Ectodermal cell (in vitro differentiated cells): ENCODE measurements at regions not wholly inside any gene's neighbourhood (a gene's known extent, or its start where the extent isn't known, plus 50 kb on each side); places are given as distances from the start of the nearest gene placed in this dataset.

Source experiments
- H3K27ac ChIP-seq: 2 replicates; pipeline ENCODE4 v1.7.0; 2013; ENCODE audit warnings: mild to moderate bottlenecking, low read depth, low read length; ENCODE audit not compliant: insufficient read depth, poor library complexity, severe bottlenecking
- H3K27me3 ChIP-seq: 2 replicates; pipeline ENCODE4 v1.7.0; 2013; ENCODE audit warnings: mild to moderate bottlenecking, low read length; ENCODE audit not compliant: insufficient read depth, control insufficient read depth, poor library complexity, severe bottlenecking
- H3K36me3 ChIP-seq: one replicate; pipeline ENCODE4 v1.7.0; 2013; ENCODE audit warnings: low read length; ENCODE audit not compliant: control insufficient read depth, insufficient read depth
- H3K4me1 ChIP-seq: one replicate; pipeline ENCODE4 v1.7.0; 2013; ENCODE audit warnings: low read length; ENCODE audit not compliant: control insufficient read depth, insufficient read depth
- H3K4me3 ChIP-seq: 2 replicates; pipeline ENCODE4 v1.7.0; 2013; ENCODE audit warnings: low read depth, low read length, control low read depth; ENCODE audit not compliant: insufficient read depth
- H3K9me3 ChIP-seq: 2 replicates; pipeline ENCODE4 v1.7.0; 2013; ENCODE audit warnings: mild to moderate bottlenecking, low read length, moderate library complexity; ENCODE audit not compliant: control insufficient read depth
- WGBS, 2 experiments: methylation state at CpG; one replicate each; pipeline ENCODE4 v1.1.7; 2013; ENCODE audit warnings: missing lambda C conversion rate in 2 of 2; 5-methylcytosine and 5-hydroxymethylcytosine counted together

- Histone ChIP-seq H3K9me3 (no peaks in the 10 kb centered on the region), H3K27me3 (peaks cover 4% of the 10 kb centered on the region), H3K4me3 (no peak overlapping the region), H3K27ac (no peak overlapping the region), H3K4me1 (no peaks in the 10 kb centered on the region), H3K36me3 (no peaks in the 10 kb centered on the region)
- 85 to 87% methylated on average over 10 of the region's 10 CpGs for WGBS, 2 experiments
Observed at GRCh38 chr2:383888-384287, 96.0 kb upstream of the ALKAL2 start.

DNA sequence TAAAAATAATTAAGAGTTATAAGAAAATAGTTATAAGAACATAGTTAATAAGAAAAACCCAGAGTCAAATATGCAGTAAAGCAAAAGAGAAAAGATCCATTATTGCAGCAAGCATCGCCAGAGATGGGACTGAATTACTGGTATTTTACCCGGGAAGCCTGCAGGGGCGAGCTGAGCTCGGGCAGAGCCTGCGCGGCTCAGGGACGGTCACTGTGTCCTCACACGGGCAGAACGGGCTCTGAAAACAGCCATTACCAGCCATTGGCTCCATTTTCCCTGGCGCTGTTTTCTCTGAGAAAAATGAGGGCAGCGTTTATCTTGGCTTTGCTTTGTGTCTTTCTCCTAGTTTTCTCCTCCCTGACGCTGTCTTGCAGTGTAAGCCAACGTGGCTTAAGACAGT lies 95.3 kb upstream of the ALKAL2 start:
- peaks cover 4% of the 10 kb centered on the region for H3K27me3 ChIP-seq

GRCh38 chr2:382728-383022 lies 94.8 kb upstream of the ALKAL2 start:
- H3K27ac ChIP-seq = no peak overlapping the region
- H3K36me3 ChIP-seq = no peaks in the 10 kb centered on the region
- peaks cover 4% of the 10 kb centered on the region for H3K27me3 ChIP-seq
- H3K4me1 ChIP-seq = no peaks in the 10 kb centered on the region
- no peaks in the 10 kb centered on the region for H3K9me3 ChIP-seq
- 94 to 95% methylated on average over 6 to 7 of the region's 7 CpGs for WGBS, 2 experiments
- H3K4me3 ChIP-seq = no peak overlapping the region

More for the DNA sequence above, 95.3 kb upstream of the ALKAL2 start:
- Histone ChIP-seq H3K27ac (no peak overlapping the region), H3K9me3 (no peaks in the 10 kb centered on the region), H3K4me1 (no peaks in the 10 kb centered on the region), H3K36me3 (no peaks in the 10 kb centered on the region), H3K4me3 (no peak overlapping the region)
- 40 to 49% methylated on average over 13 of the region's 13 CpGs for WGBS, 2 experiments

GRCh38 chr2:381941-382727 lies 94.2 kb upstream of the ALKAL2 start:
- H3K36me3 ChIP-seq = no peaks in the 10 kb centered on the region
- WGBS, 2 experiments = 39 to 49% methylated on average over 20 of the region's 20 CpGs
- H3K9me3 ChIP-seq = no peaks in the 10 kb centered on the region
- H3K4me1 ChIP-seq = no peaks in the 10 kb centered on the region
- H3K27ac ChIP-seq = no peak overlapping the region
- H3K4me3 ChIP-seq = no peak overlapping the region
- H3K27me3 ChIP-seq = peaks cover 4% of the 10 kb centered on the region

GRCh38 chr2:381181-381580 lies 93.3 kb upstream of the ALKAL2 start:
- Histone ChIP-seq H3K36me3 (no peaks in the 10 kb centered on the region), H3K4me1 (no peaks in the 10 kb centered on the region), H3K27me3 (peaks cover 4% of the 10 kb centered on the region), H3K27ac (no peak overlapping the region), H3K9me3 (no peaks in the 10 kb centered on the region), H3K4me3 (no peak overlapping the region)
- 92 to 93% methylated on average over 10 of the region's 10 CpGs for WGBS, 2 experiments

DNA sequence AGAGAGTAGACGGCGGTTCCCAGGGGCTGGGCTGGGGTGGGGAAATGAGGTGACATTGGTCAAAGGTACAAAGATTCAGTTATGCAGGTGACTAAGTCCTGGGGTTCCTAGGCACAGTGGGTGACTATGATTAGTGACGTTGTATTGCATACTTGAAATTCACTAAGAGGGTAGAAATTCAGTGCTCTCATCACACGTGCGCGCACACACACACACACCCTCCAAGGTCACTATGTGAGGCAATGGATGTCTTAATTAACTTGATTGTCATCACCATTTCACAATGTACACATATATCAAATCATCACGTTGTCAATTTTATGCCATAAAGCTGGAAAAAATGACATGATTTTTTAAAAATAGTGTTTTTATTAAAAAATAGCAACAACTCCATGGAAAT lies 92.9 kb upstream of the ALKAL2 start:
- H3K27ac ChIP-seq = no peak overlapping the region
- no peak overlapping the region for H3K4me3 ChIP-seq
- no peaks in the 10 kb centered on the region for H3K9me3 ChIP-seq
- WGBS, 2 experiments = 87 to 92% methylated on average over 6 of the region's 7 CpGs
- H3K36me3 ChIP-seq = no peaks in the 10 kb centered on the region
- peaks cover 4% of the 10 kb centered on the region for H3K27me3 ChIP-seq
- no peaks in the 10 kb centered on the region for H3K4me1 ChIP-seq

DNA sequence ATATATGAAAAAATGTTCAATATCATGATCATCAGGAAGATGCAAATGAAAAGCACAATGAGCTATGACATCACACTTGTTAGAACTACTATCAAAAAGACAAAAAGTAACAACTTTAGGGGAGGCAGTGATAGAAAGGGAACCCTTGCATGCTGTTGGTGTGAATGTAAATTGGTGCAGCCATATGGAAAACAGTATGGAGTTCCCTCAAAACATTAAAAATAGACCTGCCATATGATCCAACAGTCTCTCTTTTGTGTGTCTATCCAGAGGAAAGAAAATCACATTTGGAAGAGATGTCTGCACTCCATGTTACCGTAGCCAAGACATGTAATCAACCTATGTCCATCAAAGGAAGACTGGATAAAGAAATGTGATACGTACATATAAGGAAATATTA lies 92.3 kb upstream of the ALKAL2 start:
- no peaks in the 10 kb centered on the region for H3K36me3 ChIP-seq
- peaks cover 4% of the 10 kb centered on the region for H3K27me3 ChIP-seq
- 91 to 94% methylated on average over 2 of the region's 2 CpGs for WGBS, 2 experiments
- no peaks in the 10 kb centered on the region for H3K9me3 ChIP-seq
- H3K4me3 ChIP-seq = no peak overlapping the region
- H3K27ac ChIP-seq = no peak overlapping the region
- no peaks in the 10 kb centered on the region for H3K4me1 ChIP-seq

DNA sequence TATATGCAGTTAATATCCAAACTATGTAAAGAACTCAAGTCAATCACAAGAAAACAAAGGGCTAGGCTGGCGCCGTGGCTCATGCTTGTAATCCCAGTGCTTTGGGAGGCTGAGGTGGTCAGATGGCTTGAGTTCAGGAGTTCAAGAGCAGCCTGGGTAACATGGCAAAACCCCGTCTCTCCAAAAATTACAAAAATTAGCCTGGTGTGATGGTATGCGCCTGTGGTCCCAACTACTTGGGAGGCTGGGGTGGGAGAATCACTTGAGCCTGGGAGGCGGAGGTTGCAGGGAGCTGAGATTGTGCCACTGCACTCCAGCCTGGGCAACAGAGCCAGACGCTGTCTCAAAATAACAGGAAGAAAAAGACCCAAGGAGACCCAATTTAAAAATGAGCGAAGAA lies 91.9 kb upstream of the ALKAL2 start:
- Histone ChIP-seq H3K27ac (no peak overlapping the region), H3K4me3 (no peak overlapping the region), H3K27me3 (peaks cover 4% of the 10 kb centered on the region), H3K4me1 (no peaks in the 10 kb centered on the region), H3K36me3 (no peaks in the 10 kb centered on the region), H3K9me3 (no peaks in the 10 kb centered on the region)
- whole genome bisulfite sequencing, 2 experiments = 91% methylated on average over 6 to 7 of the region's 7 CpGs

GRCh38 chr2:378364-378763 lies 90.5 kb upstream of the ALKAL2 start:
- no peaks in the 10 kb centered on the region for H3K9me3 ChIP-seq
- H3K27me3 ChIP-seq = peaks cover 4% of the 10 kb centered on the region
- H3K4me3 ChIP-seq = no peak overlapping the region
- no peaks in the 10 kb centered on the region for H3K36me3 ChIP-seq
- H3K27ac ChIP-seq = no peak overlapping the region
- no peaks in the 10 kb centered on the region for H3K4me1 ChIP-seq

DNA sequence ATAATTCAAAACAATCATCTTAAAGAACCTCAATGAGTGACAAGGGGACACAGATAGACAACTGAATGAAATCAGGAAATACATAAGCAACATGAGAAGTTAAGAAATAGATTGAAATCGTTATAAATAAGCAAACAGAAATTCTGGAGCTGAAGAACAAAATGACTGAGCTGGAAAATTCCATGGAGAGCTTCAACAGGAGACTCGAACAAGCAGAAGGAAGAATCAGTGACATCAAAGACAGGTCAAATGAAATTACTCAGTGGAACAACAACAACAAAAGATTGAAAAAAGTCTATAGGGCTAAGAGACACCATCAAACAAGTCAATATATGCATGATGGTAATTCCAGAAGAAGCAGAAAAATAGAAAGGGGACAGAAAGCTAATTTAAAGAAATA lies 89.5 kb upstream of the ALKAL2 start:
- Histone ChIP-seq H3K27me3 (peaks cover 4% of the 10 kb centered on the region), H3K9me3 (no peaks in the 10 kb centered on the region), H3K27ac (no peak overlapping the region), H3K4me3 (no peak overlapping the region), H3K4me1 (no peaks in the 10 kb centered on the region), H3K36me3 (no peaks in the 10 kb centered on the region)
- WGBS, 2 experiments = 90 to 93% methylated on average over 2 of the region's 2 CpGs

DNA sequence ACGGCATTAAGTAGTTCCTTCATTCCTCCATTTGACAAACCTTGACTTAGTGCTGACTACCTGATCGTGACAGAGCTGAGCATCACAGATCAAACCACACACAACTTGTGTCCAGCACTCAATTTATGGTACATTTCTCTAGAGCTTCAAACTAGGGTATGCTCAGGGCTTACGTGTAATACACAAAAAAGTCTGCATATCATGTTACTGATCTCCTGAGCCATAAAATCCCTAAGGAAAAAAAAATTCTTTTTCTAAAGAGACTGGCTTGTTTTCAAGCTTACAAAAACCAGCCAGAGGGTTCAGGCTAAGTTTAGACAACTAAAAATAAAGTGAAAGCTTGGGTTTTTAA lies 88.0 kb upstream of the ALKAL2 start:
- H3K4me1 ChIP-seq = no peaks in the 10 kb centered on the region

More for the DNA sequence above, 88.0 kb upstream of the ALKAL2 start:
- no peaks in the 10 kb centered on the region for H3K36me3 ChIP-seq
- no peak overlapping the region for H3K27ac ChIP-seq
- H3K9me3 ChIP-seq = no peaks in the 10 kb centered on the region
- no peaks in the 10 kb centered on the region for H3K27me3 ChIP-seq
- H3K4me3 ChIP-seq = no peak overlapping the region
- WGBS, 2 experiments = 90 to 96% methylated on average over 3 of the region's 3 CpGs
